ENCODE measurements at regions not wholly inside any gene's neighbourhood (a gene's known extent, or its start where the extent isn't known, plus 50 kb on each side); places are given as distances from the start of the nearest gene placed in this dataset.
"Not testable (repeated sequence)": the region's sequence is repeated elsewhere in the genome, so short reads cannot be mapped to it uniquely, and the experiment has no call there.

DNA sequence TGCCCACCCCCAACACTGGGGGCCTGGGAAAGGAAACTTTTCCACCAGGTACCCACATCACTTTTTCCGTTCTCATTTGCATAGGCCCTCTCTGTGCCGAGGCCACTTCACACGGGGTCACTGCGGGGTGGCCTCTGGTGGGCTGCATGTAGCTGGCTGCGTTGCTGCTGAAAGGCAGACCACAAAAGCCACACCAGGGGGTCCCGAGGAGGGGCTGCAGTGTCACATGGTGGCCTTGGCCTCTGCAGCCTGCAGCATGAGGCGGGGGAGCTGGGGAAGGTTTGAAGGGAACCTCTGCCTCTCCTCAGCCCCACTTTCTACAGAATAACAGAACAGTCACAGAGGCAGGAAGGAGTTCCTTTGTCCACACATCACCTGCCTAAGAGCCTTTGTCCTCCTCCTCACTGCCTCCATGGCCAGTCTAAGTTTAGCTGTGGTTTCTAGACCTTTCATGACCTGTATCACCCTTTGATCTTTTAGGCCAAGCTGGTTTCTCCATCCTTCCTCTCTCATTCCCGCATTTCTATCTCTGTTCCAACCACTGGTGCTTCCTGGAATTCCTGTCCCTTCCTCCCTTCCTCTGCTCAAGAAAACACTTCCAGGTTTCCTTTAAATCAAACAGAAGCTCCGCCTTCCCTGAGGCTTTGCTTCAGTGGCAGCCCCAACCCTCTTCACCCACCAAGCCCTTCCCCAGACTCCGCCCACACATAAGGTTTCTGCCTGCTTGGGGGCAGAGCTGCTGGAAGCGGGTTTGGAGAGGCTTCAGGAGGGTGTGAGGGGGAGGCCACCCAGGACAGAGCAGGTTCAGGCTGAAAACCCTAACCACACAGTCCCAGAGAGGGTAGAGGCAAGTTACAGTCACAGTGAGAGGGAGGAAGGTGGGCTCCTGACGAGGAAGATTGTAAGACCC, 150.7 kb upstream of the TLE3 start:
- DNase-seq (ENCODE audit: low spot score), result no peak

DNA sequence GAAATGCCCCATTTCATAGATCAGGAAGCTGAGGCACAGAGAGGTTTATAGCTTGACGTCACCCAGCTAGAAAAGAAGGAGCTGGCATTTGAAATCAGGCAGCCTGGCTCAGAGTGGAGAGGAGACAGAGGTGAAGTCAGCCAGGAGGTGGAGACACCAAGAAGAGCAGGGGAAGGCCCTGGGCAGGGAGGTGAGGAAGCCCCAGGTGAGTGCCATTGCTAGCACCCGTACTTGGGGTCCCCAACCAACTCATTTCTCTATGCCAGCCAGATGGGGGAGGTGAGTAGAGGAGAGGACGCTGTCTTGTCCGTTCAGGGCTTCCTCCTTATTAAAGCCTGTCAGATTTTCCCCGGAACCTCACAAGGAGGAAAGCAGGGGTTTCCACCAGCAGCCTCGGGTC, 149.6 kb upstream of the TLE3 start:
- DNase-seq (ENCODE audit: low spot score), result no peak

DNA sequence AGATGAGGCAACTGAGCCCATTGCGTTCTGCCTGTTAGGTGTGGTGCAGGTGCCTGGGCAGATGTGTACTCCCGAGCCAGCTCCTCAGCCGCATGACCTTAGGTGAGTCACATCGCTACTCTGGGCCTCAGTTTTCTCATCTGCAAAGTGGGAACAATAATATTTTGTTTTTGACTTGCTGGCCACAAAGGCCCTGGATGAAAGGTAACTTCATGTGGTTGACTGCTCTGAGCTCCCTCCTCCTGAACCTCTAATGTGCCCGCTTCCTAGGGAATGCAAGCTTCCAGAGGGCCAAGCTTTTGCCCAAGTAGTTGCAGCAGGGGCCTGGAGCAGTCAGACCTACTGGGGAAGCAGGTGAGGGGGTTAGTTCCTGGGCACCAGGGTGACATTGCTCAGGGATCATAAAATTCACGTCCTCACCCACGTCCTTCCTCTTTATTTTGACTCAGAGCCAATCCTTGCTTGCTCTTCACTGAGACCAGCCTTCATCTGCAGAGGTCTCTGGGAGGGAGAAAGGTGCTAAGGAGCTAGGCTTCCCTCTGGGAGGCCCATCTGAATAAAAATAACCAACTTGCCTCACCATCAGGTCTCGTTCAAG, 149.0 kb upstream of the TLE3 start:
- no peak for DNase-seq (ENCODE audit: low spot score)

DNA sequence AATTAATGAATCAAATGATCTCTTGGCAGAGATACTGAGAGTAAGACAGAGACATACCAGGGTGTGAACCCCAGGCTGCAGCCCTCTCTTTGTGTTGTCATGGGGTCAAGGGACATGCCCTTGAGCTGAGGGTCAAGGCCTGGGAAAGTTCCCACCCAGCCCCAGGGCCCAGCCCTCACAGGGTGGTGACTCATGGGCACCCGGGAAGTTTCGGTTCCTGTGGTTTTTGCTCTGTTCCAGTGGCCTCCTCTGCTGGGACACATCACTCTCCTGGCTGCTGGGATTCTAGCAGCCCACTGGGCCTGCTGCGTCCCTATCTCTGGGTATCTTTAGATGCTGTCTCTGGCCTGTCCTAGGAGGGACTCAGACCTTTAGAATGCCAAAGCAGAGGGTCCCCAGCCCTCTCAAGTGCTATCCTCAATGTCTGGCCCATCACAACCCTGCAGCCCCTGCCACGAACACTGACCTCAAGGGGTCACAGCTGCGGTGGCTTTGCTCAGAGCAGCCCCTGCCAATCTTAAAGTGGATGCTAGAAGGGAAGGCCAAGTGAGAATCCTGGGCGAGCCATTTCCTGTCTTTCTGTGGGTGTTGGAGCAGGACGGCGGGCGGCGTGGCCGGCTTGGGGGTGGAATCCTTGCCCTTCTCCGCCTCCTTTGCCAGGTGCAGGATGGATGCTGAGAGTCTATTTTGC, 148.4 kb upstream of the TLE3 start:
- DNase-seq (ENCODE audit: low spot score), result no peak

DNA sequence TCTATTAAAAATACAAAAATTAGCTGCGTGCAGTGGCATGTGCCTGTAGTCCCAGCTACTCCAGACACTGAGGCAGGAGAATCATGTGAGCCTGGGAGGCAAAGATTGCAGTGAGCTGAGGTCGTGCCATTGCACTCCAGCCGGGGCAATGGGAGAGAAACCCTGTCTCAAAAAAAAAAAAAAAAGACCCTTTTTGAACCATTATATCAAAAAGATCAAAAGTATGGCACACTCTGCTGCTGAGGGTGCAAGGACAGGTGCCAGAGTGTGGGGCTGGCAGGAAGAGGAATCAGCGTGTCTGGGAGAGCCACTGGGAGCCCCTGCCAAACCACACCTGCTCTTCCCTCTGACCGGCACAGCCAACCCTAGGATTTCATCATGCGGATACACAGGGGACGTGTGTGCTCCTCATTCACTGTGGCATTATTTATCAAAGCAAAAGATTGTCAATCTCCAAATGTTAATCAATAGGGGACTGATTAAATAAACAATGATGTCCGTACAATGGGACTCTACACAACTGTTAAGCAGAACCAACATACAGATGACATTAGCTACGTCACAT, 147.3 kb upstream of the TLE3 start:
- no peak for DNase-seq (ENCODE audit: low spot score)

DNA sequence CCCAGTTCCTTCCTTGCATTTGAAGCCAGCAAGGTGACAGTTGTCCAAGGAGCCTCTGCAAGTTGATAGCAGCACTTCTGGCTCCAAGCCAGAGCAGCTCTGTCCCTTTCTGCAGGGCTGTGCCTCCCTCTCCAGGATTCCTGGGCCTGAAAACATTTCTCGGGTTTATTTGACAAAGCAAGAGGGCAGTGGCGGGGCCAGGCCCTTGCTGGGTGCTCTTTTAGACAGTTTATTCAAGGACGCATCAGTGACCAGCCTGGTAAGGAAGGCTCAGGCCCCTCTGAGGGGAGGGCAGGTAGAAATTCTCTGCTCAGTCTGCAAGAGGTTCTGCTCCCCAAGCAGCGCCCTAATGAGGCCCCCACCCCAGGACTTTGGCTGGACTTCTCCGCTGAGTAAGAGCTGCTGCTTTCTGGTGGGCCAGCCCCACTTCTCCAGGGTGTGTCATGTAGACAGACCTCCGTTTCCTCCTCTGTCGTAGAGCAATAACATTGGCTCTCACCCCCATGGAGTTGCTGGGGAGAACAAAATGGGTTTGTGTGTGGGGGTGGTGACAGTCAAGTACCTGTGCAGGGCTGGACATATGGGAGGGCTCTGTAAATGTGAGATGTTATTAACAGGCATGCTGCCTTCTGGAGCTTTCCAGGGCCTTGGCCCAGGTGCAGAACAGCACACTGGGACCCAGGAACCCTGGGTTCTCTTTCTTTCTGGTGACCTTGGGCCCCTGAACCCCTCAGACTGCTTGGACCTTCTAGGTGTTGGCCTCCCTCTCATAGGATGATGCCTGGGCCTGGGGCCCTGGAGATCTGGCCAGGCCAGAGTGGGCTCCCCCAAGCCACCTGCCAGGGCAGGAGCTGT, 146.2 kb upstream of the TLE3 start:
- no peak for DNase-seq (ENCODE audit: low spot score)

DNA sequence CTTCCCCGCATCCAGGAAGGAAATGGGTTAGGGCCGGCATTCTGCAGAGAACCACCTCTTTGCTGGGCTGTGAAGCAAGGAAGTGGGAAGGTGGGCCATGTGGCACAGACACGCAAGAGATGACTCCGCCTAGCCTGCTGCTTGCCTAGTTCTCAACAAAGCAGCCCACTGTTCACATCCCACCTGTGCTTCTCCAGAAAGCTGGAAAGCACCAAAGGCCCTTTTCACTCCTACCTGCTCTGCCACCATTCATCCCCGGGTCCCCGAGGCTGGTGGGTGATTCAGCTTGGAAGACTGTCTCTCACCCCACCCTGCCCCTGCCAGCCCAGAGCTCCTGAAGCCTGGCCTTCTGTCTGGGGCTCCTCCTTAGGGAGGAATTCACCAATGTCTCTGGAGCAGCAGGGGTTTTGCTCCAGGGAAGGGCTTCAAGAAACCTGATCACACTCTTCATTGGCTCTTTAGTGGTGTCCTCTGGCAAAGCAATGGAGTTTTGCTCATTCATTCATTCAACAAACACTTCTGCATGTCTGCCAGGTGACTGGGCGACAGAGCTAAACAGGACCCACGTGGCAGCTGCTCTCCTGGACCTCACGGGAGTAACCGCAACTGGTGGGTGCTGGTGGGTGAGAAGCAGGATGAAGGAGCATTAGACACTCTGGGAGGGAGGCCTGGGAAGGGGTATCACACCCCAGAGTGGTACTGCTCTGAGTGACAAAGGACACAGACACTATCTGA, 145.4 kb upstream of the TLE3 start:
- no peak for DNase-seq (ENCODE audit: low spot score)

DNA sequence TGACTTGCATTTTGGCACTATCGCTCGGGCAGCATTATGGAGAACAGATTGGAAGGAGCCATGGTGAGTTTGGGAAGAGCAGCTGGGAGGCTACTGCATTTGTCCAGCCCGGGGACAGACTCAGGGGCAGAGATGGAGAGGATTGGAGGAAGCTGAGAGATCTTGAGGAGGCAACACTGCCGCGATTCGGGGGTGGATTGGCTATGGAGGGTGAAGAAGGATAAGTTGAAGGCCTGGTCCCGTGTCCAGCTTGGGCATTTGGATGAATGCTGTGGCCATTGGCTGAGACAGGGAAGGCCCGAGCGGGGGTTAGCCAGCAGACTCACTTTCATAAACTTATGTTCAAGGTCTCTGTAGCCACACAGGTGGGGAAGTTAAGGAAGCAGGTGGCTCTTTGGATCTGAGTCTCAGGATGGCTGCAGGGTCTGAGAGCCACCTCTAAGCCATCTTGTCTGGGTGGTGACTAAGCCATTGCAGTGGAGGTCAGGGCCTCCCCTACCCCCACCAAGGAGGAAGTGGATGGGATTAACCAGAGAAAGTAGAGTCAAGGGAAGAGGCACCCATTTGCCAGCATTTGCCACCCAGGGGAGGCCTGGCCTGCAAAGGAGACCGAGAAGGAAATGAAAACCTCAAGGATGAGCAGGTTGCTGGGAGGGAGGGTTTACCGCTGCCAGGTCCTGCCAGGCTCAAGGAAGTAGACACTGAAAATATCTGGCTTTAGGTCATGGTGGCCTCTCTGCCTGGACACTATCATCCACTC, 144.0 kb upstream of the TLE3 start:
- no peak for DNase-seq (ENCODE audit: low spot score)

DNA sequence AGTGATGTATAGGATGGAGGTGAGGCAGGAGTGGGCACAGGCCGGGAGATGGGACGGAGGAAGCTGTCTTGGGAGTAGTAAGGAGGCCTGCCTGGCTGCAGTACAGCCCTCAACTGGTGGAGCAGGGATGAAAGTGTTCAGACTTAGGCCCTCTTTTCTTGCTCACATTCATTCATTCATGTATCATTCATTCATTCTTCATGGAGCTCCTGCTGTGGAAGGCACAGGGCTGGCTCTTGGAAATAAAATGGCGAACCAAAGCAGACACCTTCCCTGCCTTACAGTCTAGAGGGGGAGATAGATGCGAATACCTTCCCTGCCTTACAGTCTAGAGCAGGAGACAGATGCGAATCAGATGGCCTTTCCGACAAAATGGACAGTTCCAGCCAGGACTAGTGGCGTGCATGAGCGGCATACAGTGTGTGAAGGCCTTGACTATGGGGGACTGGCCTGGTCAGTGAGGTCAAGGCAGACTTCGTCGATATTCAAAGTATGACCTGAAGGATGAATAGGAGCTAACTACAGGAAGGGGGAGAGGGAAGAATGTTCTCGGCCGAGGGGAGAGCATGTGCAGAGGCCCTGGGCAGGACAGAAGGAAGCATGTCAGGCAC, 143.2 kb upstream of the TLE3 start:
- no peak for DNase-seq (ENCODE audit: low spot score)

DNA sequence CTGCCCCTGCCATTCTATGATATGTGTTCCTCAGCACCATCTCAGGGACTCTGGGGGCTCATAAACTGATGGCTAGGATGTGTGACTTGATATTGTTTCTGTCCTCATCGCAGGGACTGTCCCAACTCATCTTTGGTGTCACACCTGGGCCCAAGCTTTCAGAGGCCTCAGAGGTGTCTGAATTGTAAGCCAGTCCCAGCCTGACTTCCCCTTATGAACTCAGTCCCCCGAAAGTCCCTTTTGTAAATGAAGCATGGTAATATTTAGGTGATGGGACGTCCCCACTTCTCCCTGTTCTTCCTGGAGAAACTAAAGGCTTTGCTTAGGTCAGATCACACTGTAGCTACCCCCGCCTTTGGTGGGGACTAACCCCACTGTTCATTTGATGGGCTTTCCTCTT, 142.4 kb upstream of the TLE3 start:
- DNase-seq (ENCODE audit: low spot score), result no peak

DNA sequence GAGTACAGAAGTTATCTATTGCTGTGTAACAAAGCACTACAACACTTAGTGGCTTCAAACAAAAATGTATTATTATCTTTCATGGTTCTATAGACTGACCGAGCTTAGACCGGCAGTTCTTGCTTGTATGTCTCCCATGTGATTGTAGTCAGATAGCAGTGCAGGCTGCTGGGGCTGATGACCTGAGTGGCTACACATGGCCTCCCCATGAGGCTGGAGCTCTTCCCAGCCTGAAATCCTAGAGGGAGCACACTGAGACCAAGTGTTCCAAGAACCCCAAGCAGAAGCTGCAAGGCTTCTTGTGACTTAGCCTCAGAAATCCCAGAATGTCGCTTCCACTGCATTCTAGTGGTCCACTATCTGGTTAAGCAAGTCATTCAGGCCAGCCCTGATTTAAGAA, 141.2 kb upstream of the TLE3 start:
- no peak for DNase-seq (ENCODE audit: low spot score)

DNA sequence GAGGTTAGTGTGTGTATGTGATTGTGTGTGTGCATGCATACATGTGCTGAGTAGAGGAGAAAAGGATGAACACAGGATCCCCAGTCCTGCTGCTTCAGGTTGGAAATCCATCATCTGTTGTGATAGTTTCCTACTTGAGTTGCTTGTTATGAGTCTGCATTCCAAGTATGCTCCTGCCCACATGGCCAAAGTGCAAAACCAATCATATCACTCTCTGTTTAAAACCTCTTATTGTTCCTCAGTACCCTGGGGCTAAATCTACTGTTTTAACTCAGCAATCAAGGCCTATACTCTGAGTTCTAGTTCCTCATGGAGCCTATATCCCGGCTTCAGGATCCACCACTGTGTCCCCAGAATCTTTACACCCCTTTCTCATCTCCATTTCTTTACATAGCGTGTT, 139.9 kb upstream of the TLE3 start:
- no peak for DNase-seq (ENCODE audit: low spot score)

DNA sequence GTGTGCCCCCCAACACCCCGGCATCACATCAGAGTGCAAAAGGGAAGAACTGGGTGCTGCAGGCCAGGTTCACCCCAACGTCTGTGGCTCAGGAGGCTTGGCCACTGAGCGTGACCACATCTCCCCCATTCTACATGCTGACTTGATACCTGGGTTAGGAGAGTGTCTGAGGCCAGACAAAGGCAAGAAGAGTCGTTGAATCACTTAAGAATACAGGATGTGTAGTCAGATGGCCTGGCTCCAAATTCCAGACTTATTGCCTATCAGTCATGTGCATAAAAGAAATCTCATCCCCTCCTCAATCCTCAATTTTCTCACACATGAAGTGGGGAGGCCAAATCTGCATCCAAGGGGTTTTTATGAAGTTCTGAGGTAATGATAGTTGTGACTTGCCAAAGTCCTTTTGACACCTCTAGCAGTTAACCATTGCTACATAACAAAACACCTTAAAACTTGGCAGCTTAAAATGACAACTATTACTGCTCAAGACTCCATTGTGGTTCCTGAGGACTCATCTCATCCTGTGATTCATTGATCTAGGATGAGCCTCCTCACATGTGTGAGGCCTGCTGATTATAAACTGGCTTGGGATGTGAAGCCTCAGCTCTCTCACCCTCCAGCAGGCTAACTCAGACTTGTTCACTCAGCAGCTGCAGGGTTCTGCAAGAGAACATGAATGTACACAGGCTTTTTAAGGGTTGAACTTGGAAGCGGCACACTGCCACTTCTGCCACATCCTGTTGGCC, 138.8 kb upstream of the TLE3 start:
- DNase-seq (ENCODE audit: low spot score), result no peak

DNA sequence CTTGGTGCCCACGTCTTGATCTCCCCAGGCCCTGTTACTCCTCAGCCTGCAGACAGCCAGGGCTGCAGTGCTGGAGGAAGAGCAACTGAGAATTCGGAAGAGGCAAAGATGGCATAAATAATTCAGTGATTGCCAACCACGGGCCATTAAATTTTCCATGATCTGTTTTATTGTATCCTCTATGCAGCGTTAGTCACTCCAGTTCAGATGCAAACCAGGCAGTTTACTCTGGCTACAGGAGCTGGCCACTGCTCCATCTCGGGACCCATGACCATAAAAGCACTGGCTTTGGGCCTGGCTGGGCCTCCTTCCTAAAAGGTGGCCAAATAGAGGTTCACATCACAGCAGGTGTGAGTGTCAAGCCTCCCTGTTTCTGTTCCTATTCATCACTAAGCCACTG, 137.6 kb upstream of the TLE3 start:
- DNase-seq (ENCODE audit: low spot score), result no peak

DNA sequence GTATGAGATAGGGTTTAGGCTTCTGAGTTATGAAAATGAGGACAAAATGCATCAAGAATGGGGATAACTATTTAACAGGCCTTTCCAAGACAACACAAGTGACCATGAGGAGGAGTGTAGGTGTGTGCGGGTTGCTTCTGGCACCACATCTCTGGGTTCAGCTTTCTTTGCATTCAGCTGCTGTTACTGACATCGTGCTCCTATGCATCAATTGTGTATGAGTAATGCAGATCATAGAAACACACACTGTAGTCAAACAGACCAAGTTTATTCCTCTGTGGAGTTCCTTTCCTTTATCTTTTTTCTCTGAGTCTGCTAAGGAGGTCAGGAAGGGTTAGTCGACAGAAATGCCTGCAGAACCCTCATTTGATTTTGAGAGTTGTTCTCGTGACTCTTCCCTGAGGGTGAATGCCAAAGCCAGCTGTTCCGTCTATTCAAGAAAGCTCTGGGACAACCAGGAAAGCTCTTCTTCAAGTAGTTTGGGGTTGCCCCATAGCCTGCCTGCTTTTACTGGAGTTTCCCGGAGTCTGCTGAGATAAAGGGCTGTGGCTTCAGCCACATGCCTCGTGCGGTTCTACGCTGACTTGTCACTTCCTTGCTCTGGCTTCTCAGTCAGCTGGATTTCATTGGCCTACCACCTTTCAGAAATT, 136.7 kb upstream of the TLE3 start:
- DNase-seq (ENCODE audit: low spot score), result no peak

DNA sequence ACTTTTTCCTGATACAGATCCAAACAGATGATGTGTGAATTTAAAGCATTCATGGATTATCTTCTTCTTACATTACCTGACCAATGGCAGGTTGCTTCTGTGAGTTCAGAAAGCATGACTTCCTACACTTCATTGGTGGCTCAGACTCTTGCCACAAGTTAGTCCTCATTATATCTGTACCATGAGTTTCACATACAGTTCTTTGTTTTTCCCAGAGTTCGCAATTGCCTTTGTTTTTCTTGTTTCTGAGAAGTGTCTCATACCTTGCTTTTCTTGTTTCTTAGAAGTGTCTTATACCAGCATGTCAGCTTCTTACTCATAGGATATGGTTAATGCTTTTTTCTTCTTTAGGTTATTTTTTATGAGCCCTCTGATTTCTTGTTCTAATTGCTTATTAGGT, 133.8 kb upstream of the TLE3 start:
- DNase-seq (ENCODE audit: low spot score), result no peak

DNA sequence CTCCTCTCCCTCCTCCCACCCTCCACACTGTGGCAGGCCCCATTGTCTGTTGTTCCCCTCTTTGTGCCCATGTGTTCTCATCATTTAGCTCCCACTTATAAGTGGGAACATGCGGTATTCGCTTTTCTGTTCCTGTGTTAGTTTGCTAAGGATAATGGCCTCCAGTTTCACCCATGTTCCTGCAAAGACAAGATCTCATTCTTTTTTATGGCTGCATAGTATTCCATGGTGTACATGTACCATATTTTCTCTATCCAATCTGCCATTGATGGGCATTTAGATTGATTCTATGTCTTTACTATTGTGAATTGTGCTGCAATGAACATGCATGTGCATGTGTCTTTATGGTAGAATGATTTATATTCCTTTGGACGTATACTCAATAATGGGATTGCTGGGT, 130.2 kb upstream of the TLE3 start:
- not testable (repeated sequence) for DNase-seq (ENCODE audit: low spot score)

DNA sequence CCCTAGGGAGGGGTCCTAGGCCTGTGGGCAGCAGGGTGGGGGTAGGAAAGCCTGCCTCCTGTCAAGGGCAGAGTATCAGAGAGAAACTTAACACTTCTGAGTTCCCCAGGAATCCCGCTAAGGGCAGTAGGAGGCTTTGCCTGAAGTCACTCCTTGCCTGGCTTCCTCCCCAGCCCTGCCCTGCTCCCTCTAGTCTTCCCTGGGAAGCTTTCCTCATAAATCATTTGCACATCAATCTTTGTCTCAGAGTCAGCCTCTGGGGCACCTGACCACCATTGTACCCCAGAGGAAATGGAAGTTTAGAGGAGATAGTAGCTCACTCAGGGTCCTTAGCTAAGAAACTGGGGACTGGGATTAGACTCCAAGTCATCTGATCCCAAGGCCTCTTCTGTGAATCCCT, 129.4 kb upstream of the TLE3 start:
- DNase-seq (ENCODE audit: low spot score), result no peak
